ENCODE measurements at regions not wholly inside any gene's neighbourhood (a gene's known extent, or its start where the extent isn't known, plus 50 kb on each side); places are given as distances from the start of the nearest gene placed in this dataset.

- peak; percentile 25 for DNase-seq
- Histone ChIP-seq H3K4me3 (no peak overlapping the region), H3K4me1 (no peaks in the 10 kb centered on the region), H3K9me3 (replicated peaks) (peaks cover 5% of the 10 kb centered on the region), H3K27ac (replicated peaks) (peak overlapping the region; percentile 69), H3K27me3 (ENCODE audit: low read depth) (no peaks in the 10 kb centered on the region), H3K36me3 (no peaks in the 10 kb centered on the region)
- intact Hi-C loops (cut with micrococcal nuclease): no loop called here
- TF ChIP-seq CTCF (IDR thresholded peaks at IDR 0.05; ENCODE audit: borderline replicate concordance): no peak
These were observed 368.3 kb upstream of the DCBLD2 start for GRCh38 chr3:99269606-99270351.

DNA sequence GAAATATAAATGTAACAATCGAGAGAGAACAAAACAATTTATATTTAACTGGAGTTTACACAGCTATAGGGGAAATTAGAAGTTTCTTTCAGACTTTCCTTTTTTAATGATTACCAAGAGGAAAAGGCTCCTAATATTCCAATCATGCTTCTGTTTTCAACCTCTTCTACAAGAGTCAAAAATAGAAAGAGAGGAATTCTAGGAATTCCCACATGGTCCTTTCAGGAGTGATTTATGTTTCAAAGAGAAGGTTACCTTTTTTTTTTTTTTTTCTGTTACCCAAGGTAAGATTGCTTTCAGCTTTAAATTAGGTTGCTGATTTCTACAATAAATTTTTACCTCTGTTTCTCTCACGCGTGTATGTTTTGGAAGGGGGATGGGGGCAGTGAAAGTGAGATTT is 355.3 kb upstream of the DCBLD2 start:
- no peak for TF ChIP-seq CTCF (IDR thresholded peaks at IDR 0.05; ENCODE audit: borderline replicate concordance)
- H3K27ac ChIP-seq (replicated peaks): no peak overlapping the region
- DNase-seq: no peak
- H3K4me1 ChIP-seq: peaks cover under 1% of the 10 kb centered on the region
- H3K4me3 ChIP-seq: no peak overlapping the region
- intact Hi-C loops (cut with micrococcal nuclease): no loop called here
- no peaks in the 10 kb centered on the region for H3K27me3 ChIP-seq (ENCODE audit: low read depth)
- peaks cover 10% of the 10 kb centered on the region for H3K9me3 ChIP-seq (replicated peaks)
- H3K36me3 ChIP-seq: no peaks in the 10 kb centered on the region

- H3K27ac ChIP-seq (replicated peaks): no peak overlapping the region
- no peak overlapping the region for H3K4me3 ChIP-seq
- no peaks in the 10 kb centered on the region for H3K36me3 ChIP-seq
- no peak for DNase-seq
- intact Hi-C loops (cut with micrococcal nuclease): no loop called here
- peaks cover 10% of the 10 kb centered on the region for H3K9me3 ChIP-seq (replicated peaks)
- no peak for TF ChIP-seq CTCF (IDR thresholded peaks at IDR 0.05; ENCODE audit: borderline replicate concordance)
- peaks cover 19% of the 10 kb centered on the region for H3K4me1 ChIP-seq
- H3K27me3 ChIP-seq (ENCODE audit: low read depth): no peaks in the 10 kb centered on the region
These were observed 352.5 kb upstream of the DCBLD2 start for GRCh38 chr3:99253963-99254355.

- TF ChIP-seq CTCF (IDR thresholded peaks at IDR 0.05; ENCODE audit: borderline replicate concordance): no peak
- DNase-seq: no peak
These were observed 349.4 kb upstream of the DCBLD2 start for GRCh38 chr3:99250821-99251355.

DNA sequence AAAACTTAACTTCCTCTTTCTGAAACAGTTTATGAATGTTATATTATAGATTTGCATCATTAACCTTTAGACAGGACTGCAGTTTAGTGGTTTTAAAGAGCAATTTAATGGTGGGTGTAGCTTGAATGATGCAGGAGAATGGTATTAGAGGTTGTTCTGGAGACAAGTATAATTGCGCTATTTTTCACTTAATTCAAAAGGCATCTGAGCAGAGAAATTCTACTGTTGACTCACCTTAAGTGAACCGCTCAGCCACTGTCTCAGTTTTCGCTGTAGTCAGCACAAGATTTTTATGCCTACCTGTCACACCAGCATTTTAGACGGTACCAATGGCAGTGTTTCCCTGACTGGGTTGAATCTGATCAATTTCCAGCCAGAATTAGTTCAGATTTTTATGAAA is 348.8 kb upstream of the DCBLD2 start:
- intact Hi-C loops (cut with micrococcal nuclease): no loop called here
- H3K36me3 ChIP-seq: no peaks in the 10 kb centered on the region
- no peak for TF ChIP-seq CTCF (IDR thresholded peaks at IDR 0.05; ENCODE audit: borderline replicate concordance)
- no peaks in the 10 kb centered on the region for H3K27me3 ChIP-seq (ENCODE audit: low read depth)
- peaks cover 28% of the 10 kb centered on the region for H3K4me1 ChIP-seq
- no peak overlapping the region for H3K4me3 ChIP-seq
- DNase-seq: no peak
- H3K27ac ChIP-seq (replicated peaks): peak overlapping the region; percentile 64
- H3K9me3 ChIP-seq (replicated peaks): no peaks in the 10 kb centered on the region

More at GRCh38 chr3:99250821-99251355, 349.4 kb upstream of the DCBLD2 start:
- H3K36me3 ChIP-seq: no peaks in the 10 kb centered on the region
- no peak overlapping the region for H3K4me3 ChIP-seq
- intact Hi-C loops (cut with micrococcal nuclease): no loop called here
- peaks cover 28% of the 10 kb centered on the region for H3K4me1 ChIP-seq
- H3K27me3 ChIP-seq (ENCODE audit: low read depth): no peaks in the 10 kb centered on the region
- H3K27ac ChIP-seq (replicated peaks): peak overlapping the region; percentile 64
- no peaks in the 10 kb centered on the region for H3K9me3 ChIP-seq (replicated peaks)

Measured in left ventricle myocardium inferior (tissue), 1 donor.